Ovary (tissue), 7 donors: ENCODE measurements at regions not wholly inside any gene's neighbourhood (a gene's known extent, or its start where the extent isn't known, plus 50 kb on each side); places are given as distances from the start of the nearest gene placed in this dataset.

Experiments
- DNase-seq, 5 donors: peaks; one replicate each; pipeline ENCODE4 v3.0.0-alpha.2; 2019 to 2020
- H3K27ac ChIP-seq, 2 donors: fragments of 200-600 bp; one replicate each; pipeline versions ENCODE4 v1.5.1 to v1.8.0; 2019 to 2022
- H3K27me3 ChIP-seq: fragments of 200-600 bp; one replicate; pipeline ENCODE4 v1.8.0; 2022
- H3K36me3 ChIP-seq: fragments of 200-600 bp; sonication (generic); one replicate; pipeline ENCODE4 v1.5.1; 2019
- H3K4me1 ChIP-seq: one replicate; pipeline ENCODE4 v1.8.1; 2013; ENCODE audit warnings: mild to moderate bottlenecking, moderate library complexity; ENCODE audit not compliant: insufficient read depth
- H3K4me3 ChIP-seq: fragments of 200-600 bp; sonication (generic); one replicate; pipeline ENCODE4 v1.5.1; 2017
- H3K9me3 ChIP-seq, 2 donors: fragments of 200-600 bp in 1 of 2; sonication (generic) in 1 of 2; one replicate each; pipeline versions ENCODE4 v1.5.1 to v1.8.1; 2013 to 2019; ENCODE audit warnings: mild to moderate bottlenecking in 1 of 2, moderate library complexity in 1 of 2
- EP300 ChIP-seq: sonication (generic); formaldehyde crosslinking; IDR thresholded peaks from one replicate; pipeline ENCODE4 v1.6.1; 2017; ENCODE audit warnings: antibody characterized with exemption
- POLR2A ChIP-seq: fragments of 450-650 bp; IDR thresholded peaks from one replicate; pipeline ENCODE4 v1.6.1; 2017; ENCODE audit warnings: antibody characterized with exemption, mild to moderate bottlenecking, moderate library complexity
- WGBS, 3 donors: extraction: QIAGEN DNeasy Blood & Tissue Kit in 1 of 3; methylation state at CpG; one replicate each; pipeline versions ENCODE4 v1.1.5 to v1.1.7; 2013 to 2017; 5-methylcytosine and 5-hydroxymethylcytosine counted together
- intact Hi-C, 4 donors: fragments of 100-400 bp; cut with DNase I; formaldehyde crosslinking; loops; one replicate each; pipeline versions ENCODE4 v1.11.0 to v1.15.1; 2022 to 2023
- TF ChIP-seq, protein P1 (sequence below), 3 donors: fragments of 450-650 bp in 2 of 3; fragments of 200-600 bp in 1 of 3; IDR thresholded peaks; one replicate each; pipeline versions ENCODE4 v1.5.1 to v1.8.0; 2016 to 2022; ENCODE audit warnings: antibody characterized with exemption in 3 of 3, mild to moderate bottlenecking in 1 of 3
- donor health status: DM: no; HTN: no; CAD: no; lungs with moderate emphysema.
- donor health status: DM: no; HTN: no; CAD: no.
- donor health status: Bipolar disorder and iron deficiency.
- donor health status: DM: no; HTN: no; CAD: no.
- donor health status: DM: yes; HTN: yes; CAD: no.

DNA sequence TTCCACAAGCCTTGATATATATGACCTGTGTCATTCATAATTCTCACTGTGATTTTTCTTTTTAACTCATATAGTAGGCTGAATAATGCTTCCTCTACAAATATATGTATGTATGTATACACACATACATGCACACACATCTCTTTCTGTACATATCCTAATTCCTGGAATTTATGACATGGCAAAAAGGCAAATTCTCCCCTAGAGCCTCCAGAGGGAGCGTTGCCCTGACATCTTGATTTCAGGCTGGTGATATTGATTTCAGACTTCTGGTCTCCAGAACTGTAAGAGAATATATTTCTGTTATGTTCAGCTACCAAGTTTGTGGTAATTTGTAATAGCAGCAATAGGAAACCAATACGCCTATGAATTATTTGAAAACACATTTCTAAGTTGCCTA, 166.6 kb upstream of the GAS1 start:
- Histone ChIP-seq H3K4me3 (no peak overlapping the region), H3K9me3 (no peaks in the 10 kb centered on the region), H3K27me3 (no peaks in the 10 kb centered on the region), H3K36me3 (no peaks in the 10 kb centered on the region), H3K27ac (no peak overlapping the region), H3K4me1 (peaks cover 8% of the 10 kb centered on the region)
- TF ChIP-seq, protein P1, sequence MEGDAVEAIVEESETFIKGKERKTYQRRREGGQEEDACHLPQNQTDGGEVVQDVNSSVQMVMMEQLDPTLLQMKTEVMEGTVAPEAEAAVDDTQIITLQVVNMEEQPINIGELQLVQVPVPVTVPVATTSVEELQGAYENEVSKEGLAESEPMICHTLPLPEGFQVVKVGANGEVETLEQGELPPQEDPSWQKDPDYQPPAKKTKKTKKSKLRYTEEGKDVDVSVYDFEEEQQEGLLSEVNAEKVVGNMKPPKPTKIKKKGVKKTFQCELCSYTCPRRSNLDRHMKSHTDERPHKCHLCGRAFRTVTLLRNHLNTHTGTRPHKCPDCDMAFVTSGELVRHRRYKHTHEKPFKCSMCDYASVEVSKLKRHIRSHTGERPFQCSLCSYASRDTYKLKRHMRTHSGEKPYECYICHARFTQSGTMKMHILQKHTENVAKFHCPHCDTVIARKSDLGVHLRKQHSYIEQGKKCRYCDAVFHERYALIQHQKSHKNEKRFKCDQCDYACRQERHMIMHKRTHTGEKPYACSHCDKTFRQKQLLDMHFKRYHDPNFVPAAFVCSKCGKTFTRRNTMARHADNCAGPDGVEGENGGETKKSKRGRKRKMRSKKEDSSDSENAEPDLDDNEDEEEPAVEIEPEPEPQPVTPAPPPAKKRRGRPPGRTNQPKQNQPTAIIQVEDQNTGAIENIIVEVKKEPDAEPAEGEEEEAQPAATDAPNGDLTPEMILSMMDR (IDR thresholded peaks at IDR 0.05), result no peak
- no peak for TF ChIP-seq POLR2A
- TF ChIP-seq EP300, result no peak
- WGBS, 3 donors, result 97 to 98% (median 97%) methylated on average over 2 of the region's 2 CpGs
- intact Hi-C loops, result loop anchor here in 1 of 4 donors (5.0 kb wide), 1 partner anchor 383 kb away; the partner anchor contains the start of gene DAPK1
- no peak for DNase-seq

GRCh38 chr9:87115785-87116184, 168.5 kb upstream of the GAS1 start:
- TF ChIP-seq EP300 (no peak), POLR2A (no peak)
- TF ChIP-seq, protein P1 (IDR thresholded peaks at IDR 0.05), result no peak
- H3K36me3 ChIP-seq, result no peaks in the 10 kb centered on the region
- no peaks in the 10 kb centered on the region for H3K9me3 ChIP-seq
- peaks cover 8% of the 10 kb centered on the region for H3K4me1 ChIP-seq
- no peak overlapping the region for H3K27ac ChIP-seq
- 10 to 14% (median 12%) methylated on average over 1 of the region's 1 CpG for WGBS, 3 donors
- no peak overlapping the region for H3K4me3 ChIP-seq
- no peaks in the 10 kb centered on the region for H3K27me3 ChIP-seq
- intact Hi-C loops, result no loop called here
- DNase-seq, result no peak

DNA sequence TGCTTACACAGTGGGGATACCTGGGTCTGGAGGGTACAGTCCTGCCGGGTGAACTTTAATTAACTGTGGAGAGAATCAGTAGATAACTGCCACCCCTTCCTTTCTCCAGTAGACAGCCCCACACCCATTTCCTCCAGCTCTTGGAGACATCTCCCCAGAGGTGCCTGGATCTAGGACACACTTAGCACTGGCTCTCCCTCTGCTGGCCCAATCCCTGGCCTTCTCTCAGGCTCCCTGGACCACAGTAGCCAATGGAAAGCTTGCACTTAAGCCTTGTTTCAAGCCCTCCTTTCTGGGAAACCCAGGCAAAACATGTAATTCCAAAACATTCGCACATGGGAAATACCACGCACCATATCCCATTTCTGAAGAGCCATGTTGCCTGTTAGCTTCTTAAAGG, 169.2 kb upstream of the GAS1 start:
- TF ChIP-seq, protein P1 (IDR thresholded peaks at IDR 0.05), result no peak
- TF ChIP-seq EP300 (no peak), POLR2A (no peak)
- 75 to 82% (median 77%) methylated on average over 3 of the region's 3 CpGs for WGBS, 3 donors
- Histone ChIP-seq H3K4me1 (peaks cover 8% of the 10 kb centered on the region), H3K27ac (no peak overlapping the region), H3K27me3 (no peaks in the 10 kb centered on the region), H3K4me3 (no peak overlapping the region), H3K9me3 (no peaks in the 10 kb centered on the region), H3K36me3 (no peaks in the 10 kb centered on the region)
- no peak for DNase-seq
- intact Hi-C loops, result no loop called here

DNA sequence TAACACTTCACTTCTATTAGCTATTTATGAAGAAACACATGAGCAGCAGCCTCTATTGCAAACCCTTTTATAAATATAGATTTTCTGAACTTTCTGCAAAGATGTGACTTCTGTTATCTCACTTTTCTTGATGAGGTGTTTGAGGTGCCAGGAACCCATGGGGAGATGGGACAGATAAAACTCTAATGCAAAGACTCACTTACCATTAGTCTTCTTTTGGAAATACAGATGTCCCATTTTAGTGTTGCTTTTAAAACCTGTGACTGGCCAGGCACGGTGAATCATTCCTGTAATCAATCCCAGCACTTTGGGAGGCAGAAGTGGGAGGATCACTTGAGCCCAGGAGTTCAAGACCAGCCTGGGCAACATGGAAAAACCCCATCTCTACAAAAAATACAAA, 171.3 kb upstream of the GAS1 start:
- intact Hi-C loops, result no loop called here
- Histone ChIP-seq H3K27ac (no peak overlapping the region), H3K27me3 (no peaks in the 10 kb centered on the region), H3K9me3 (no peaks in the 10 kb centered on the region), H3K4me3 (no peak overlapping the region), H3K36me3 (no peaks in the 10 kb centered on the region), H3K4me1 (peaks cover 10% of the 10 kb centered on the region)
- 62 to 78% (median 75%) methylated on average over 1 of the region's 1 CpG for WGBS, 3 donors
- DNase-seq, result no peak
- TF ChIP-seq POLR2A, result no peak

DNA sequence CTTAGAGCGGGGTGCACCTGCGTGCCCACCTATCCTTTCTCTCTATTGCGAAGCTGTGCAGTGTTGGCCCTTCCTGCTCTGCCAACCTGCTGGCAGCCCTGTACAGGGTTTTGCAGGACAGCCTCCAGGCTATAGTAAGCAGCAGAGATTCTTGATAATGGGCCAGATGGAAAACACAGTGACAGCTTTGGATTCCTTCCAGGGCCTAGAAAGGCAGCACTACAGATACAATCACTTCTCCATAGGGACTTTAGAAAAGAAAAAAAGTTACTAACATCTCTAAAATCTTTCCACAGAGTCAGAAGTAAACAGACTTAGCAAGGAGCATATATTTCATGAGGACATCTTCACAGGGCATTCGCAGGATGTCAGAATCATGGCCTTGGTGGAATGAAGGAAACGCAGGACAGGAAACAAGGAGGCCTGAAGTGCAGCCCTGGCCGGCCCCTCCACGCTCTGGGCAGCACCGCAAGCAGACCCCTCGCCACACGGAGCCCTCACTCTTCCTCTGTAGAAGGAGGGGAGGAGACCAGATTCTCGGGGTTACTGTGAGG, 172.1 kb upstream of the GAS1 start:
- DNase-seq, result no peak
- intact Hi-C loops, result no loop called here
- 64 to 74% (median 70%) methylated on average over 11 of the region's 11 CpGs for WGBS, 3 donors
- H3K27me3 ChIP-seq, result no peaks in the 10 kb centered on the region
- no peak overlapping the region for H3K4me3 ChIP-seq
- no peaks in the 10 kb centered on the region for H3K36me3 ChIP-seq
- no peak overlapping the region for H3K27ac ChIP-seq
- H3K9me3 ChIP-seq, result no peaks in the 10 kb centered on the region
- TF ChIP-seq POLR2A (no peak), EP300 (no peak)
- TF ChIP-seq, protein P1 (IDR thresholded peaks at IDR 0.05), result no peak
- H3K4me1 ChIP-seq, result peaks cover 10% of the 10 kb centered on the region
